HG03196 (cell line): ENCODE measurements at regions not wholly inside any gene's neighbourhood (a gene's known extent, or its start where the extent isn't known, plus 50 kb on each side); places are given as distances from the start of the nearest gene placed in this dataset.
A peak's percentile ranks its signal among the peaks of the same experiment; 100 is the strongest.

ENCODE experiments used
- ATAC-seq: cut with Tn5 transposase; IDR thresholded peaks from one replicate; pipeline ENCODE4 v1.9.1; 2021; ENCODE audit not compliant: unreplicated experiment

DNA sequence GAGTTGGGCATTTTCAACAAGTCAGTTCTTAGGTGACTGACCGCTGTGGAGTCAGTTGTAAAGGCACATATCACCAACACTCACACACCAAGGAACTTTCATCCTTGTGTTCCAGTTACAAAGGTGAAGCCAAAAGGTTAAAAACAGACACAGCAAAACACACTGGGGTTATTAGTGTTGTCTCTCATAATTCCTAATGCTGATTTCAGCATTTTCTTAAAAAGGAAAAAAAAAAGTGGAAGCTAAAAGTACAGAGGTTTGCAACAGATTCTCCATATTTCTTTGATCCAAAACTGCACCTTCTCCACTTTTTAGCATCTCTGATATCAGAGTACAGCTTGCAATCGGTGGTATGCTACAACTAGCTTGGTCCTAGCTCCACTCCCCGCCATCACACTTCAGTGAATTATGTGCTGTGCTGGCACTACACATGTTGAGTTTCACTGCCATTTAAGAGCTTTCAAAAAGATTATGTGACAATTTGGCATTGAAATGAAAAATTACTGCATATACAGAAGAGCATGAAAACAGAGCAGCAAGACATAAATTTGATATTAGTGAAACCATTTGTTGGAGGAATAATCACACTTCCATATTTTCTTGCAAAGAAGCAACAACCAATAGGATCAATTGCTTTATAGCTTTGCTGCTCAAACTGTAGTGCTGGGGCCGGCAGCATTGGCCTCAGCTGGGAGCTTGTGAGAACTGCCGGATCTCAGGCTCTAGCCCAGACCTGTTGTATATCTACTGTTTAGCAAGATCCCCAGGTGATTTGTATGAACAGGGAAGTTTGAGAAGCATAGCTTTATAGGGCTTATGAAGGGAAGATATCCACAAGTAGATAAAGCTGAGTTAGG lies 62.3 kb upstream of the DAPL1 start:
- ATAC-seq: no peak

DNA sequence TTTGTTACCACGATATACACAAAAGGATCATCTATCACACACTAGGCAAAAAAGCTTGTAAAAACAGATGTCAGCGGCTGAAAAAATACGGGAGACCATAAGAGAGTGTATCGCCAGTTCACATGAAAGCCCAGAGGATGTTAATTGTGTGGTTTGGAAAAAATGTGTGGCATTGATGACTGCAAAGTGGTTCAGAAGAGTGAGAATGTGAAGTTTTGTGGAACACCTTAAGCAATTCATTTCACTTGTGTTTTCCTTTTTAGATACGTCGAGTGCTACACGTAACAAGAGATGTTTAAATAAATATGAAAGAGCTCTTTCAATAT lies 61.7 kb upstream of the DAPL1 start:
- ATAC-seq: no peak

DNA sequence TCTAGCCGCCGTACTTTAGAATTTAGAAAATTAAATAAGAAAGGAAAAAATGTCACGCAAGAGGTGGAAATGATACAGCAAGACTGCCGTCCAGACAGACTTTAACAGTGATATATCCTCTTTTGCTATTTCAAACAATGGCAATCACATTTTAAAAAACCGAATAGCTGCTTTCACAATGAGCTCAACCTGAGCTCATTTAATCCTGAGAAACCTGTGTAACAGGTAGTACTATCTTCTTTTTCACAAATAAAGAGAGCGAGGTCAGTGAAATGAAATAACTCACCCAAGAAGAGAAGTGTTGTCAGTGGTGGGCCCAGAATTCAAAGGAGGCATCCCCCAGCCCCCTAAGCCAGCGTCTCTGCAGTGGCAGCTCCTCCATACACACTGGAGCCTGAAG lies 60.7 kb upstream of the DAPL1 start:
- no peak for ATAC-seq

DNA sequence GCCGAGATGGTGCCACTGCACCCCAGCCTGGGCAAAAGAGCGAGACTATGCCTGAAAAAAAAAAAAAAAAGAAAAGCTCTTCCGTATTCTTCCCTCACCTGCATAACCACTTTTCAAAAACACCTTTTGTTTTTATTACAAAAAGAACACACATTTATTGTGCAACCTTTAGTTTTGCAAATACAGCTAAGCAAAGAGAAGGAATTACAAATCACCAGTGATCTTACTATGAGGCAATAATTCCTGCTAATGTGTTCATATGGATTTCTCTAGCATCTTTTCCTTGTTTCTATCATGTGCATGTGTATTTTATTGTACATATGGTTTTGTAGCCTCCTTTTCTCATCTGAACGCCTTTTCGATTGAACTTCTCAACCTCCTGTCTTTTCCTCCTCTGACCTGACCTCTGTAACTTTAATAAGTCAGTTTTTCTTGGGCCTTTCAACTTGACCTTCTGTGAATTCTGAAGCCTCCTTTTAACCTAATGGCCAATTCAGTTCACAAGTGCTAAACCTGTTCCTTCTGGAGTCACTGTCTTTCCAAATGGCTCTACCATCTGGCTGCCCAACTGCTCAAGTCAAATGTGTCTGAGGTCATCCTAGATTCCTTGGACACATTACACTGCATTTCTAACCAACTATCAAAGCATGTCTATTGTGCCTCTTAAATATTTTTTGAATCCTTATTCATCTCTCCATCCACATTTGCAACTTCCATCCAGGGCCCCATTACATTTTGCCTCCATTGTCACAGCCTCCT lies 59.1 kb upstream of the DAPL1 start:
- ATAC-seq: no peak

DNA sequence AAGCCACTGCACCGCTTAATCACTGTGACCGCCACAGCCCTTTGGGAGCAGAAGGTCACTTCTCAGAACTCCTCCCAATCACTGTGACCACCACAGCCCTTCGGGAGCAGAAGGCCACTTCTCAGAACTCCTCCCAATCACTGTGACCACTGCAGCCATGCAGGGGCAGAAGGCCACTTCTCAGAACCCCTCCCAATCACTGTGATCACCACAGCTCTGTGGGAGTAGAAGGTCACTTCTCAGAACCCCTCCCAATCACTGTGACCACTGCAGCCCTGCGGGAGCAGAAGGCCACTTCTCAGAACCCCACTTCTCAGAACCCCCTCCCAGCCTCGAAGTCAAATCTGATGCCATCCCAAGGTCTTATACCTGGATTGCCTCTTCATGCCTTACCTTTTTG lies 56.8 kb upstream of the DAPL1 start:
- ATAC-seq: no peak

DNA sequence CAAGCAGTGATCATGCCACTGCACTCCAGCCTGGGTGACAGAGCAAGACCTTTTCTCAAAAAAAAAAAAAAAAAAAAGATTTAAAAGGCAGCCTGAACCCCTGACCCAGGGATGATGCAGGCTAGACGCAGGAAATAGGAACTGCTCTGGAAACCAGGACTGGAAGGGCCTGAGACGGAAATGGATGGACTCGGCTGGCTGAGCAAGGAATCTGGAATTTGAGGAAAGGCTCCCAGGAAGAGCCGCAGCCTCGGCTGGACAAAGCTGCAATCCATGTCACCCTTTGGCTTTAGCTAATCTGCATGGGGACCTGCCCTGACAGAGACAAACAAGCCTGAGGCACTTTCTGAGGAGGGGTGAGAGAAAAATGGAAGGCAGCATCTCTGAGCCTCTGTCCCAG lies 55.0 kb upstream of the DAPL1 start:
- no peak for ATAC-seq

DNA sequence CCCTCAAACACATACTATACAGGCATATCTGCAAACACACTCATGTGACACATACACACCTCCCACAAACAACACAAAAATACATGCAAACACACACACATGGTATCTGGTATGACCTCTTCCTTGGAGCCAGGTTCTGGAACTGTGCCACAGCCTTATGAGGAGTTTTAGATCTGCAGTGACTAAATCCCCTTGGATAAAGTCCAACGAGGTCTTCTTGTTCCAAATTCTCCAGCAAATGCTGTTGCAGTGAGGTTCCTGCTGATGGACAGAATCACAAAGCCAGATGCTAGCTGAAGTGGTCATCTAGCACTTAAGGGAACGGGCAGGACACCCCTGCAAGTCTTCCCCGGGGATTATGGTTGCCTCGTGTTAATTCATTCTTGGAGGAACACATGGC lies 54.5 kb upstream of the DAPL1 start:
- no peak for ATAC-seq

DNA sequence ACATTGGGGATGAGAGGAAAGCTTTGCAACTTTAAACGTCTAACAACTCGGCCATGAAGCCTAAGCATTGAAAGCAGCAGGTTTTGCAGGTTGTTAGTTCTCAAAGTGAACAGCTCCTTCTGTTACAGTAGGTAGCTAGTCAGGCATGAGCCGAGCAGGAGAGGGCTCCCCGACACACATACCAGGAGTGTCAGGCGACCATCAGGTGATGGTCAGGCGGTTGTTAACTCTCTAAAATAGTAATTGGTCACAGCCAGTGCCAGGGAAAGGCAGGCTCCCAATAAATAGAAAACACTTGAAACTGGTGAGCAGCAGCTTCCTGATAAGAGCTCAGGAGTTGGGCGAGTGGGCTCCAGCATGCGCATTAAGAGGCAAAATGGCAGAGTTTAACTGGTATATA lies 53.5 kb upstream of the DAPL1 start:
- no peak for ATAC-seq

DNA sequence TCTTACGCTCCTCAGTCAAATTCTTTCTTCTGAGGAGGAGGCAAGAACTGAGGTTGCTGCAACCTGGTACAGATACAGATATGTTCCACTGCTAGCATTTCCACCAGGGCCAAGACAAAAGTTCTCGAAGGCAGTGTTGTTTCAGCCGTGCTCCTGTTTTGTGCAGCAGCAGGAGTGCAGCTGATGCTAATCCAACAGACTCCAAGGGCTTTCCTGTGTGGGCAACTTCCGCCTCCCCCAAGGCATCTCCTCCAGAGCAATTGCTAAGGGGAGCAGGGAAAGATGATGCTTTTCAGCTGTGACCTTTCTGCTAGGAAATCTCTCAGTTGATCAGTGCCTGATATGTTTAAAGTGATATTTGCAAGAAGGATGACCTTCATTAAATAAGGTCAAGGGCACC lies 52.6 kb upstream of the DAPL1 start:
- ATAC-seq: no peak

DNA sequence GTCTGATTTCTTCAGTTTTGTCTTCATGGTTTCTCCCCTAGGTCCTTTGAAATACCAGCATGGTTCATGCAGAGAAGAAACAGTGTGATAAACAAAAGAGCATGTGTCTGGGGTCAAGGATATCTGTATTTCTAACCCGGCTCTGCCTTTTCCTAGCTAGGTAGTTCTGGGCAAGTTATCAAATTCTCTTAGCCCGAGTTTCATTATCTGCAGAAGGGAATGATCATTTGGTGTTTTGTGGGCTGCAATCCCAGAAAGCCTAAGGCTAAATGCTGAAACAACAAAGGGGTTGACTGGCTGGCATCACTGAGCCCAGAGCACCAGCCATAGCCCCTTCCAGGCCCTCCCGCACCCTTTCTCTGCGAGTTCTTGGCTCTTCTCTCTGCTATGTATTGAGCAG lies 51.7 kb upstream of the DAPL1 start:
- no peak for ATAC-seq

DNA sequence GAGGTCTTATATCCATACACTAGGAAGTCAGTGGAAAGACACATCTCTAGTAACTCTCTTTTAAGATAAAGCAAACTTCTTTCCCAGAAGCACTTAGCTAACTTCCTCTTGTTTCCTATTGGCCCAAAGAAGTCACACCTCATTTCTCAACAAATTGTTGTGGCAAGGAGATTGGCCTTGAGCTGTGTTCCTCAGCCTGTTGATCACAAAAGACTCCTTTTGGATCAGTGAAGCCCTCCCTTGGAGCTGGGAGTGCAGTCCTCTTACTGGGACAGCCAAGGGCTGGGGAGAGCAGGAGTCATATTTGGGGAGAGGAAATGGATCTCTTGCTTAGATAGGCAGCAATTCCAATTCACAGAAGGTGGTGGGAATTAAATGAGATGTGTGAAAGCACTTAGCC lies 51.2 kb upstream of the DAPL1 start:
- ATAC-seq: no peak

DNA sequence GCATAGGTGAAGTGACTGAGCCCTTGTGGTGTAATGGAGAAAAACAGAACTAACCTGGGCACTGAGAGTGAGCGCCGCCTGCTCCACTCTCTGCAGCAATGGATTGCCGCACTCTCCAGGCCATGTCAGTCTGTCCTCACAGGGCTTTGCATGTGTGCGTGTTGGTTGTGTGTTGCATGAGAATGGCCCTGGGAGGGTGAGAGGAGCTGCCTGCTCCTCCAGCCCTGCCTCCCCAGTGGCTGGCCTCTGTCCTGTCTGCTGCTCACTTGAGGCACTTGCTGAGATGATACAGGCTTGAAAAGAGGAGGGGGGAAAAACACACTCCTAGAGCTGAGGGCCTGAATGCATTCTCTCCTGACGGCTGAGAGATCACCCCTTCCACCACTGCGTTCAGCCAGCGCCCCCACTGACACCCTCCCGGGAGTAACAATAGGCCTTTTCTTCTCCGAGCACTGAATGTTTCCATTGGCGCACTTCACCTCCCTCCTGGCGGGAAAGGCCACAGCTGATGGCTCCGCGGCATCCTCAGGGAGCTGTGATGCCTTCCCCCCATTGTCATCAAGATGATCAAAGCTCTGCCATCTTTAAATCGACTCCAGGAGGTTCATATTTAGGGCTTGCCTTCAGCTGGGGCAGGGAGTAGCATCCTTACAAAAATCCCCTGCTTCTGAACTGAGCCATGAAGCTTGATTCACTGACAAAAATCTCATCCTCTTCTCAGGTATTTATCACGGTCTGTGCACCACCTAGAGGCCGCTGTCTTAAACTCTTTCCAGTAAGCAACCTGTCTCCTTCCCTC lies 49.9 kb upstream of the DAPL1 start:
- peak; percentile 52 for ATAC-seq
